KMS-11 (cell line): ENCODE measurements at regions not wholly inside any gene's neighbourhood (a gene's known extent, or its start where the extent isn't known, plus 50 kb on each side); places are given as distances from the start of the nearest gene placed in this dataset.
"Not testable (repeated sequence)": the region's sequence is repeated elsewhere in the genome, so short reads cannot be mapped to it uniquely, and the experiment has no call there.

Experiments
- H2AFZ ChIP-seq: fragments of 200-600 bp; sonication (generic); 2 replicates; pipeline ENCODE4 v1.6.1; 2016; ENCODE audit warnings: antibody characterized with exemption, mixed run types, low read depth
- H3K27ac ChIP-seq: fragments of 200-600 bp; sonication (generic); 2 replicates; pipeline ENCODE4 v1.6.1; 2016; ENCODE audit warnings: mild to moderate bottlenecking, mixed run types
- H3K27me3 ChIP-seq: fragments of 200-600 bp; sonication (generic); 2 replicates; pipeline ENCODE4 v1.6.1; 2017; ENCODE audit warnings: mild to moderate bottlenecking, low read depth, mixed run types, moderate library complexity; ENCODE audit not compliant: insufficient read depth
- H3K36me3 ChIP-seq: fragments of 200-600 bp; sonication (generic); 2 replicates; pipeline ENCODE4 v1.6.1; 2017; ENCODE audit warnings: mild to moderate bottlenecking, mixed run types; ENCODE audit not compliant: insufficient read depth
- H3K4me1 ChIP-seq: fragments of 200-600 bp; sonication (generic); 2 replicates; pipeline ENCODE4 v1.6.1; 2016; ENCODE audit warnings: mild to moderate bottlenecking, low read depth, mixed run types; ENCODE audit not compliant: poor library complexity, severe bottlenecking
- H3K4me2 ChIP-seq: fragments of 200-600 bp; sonication (generic); 2 replicates; pipeline ENCODE4 v1.7.0; 2016; ENCODE audit warnings: mild to moderate bottlenecking, mixed run types
- H3K4me3 ChIP-seq: fragments of 200-600 bp; sonication (generic); IDR thresholded peaks from 2 replicates; pipeline ENCODE4 v1.6.1; 2017; ENCODE audit warnings: low read depth, low read length, mixed read lengths; ENCODE audit not compliant: insufficient read depth
- H3K79me2 ChIP-seq: fragments of 200-600 bp; sonication (generic); 2 replicates; pipeline ENCODE4 v1.6.1; 2016; ENCODE audit warnings: low read depth, mixed run types; ENCODE audit not compliant: insufficient read depth
- H3K9ac ChIP-seq: fragments of 200-600 bp; sonication (generic); 2 replicates; pipeline ENCODE4 v1.6.1; 2016; ENCODE audit warnings: mild to moderate bottlenecking, mixed run types
- H4K20me1 ChIP-seq: fragments of 200-600 bp; sonication (generic); 2 replicates; pipeline ENCODE4 v1.6.1; 2016; ENCODE audit warnings: mild to moderate bottlenecking, mixed run types; ENCODE audit not compliant: insufficient read depth

DNA sequence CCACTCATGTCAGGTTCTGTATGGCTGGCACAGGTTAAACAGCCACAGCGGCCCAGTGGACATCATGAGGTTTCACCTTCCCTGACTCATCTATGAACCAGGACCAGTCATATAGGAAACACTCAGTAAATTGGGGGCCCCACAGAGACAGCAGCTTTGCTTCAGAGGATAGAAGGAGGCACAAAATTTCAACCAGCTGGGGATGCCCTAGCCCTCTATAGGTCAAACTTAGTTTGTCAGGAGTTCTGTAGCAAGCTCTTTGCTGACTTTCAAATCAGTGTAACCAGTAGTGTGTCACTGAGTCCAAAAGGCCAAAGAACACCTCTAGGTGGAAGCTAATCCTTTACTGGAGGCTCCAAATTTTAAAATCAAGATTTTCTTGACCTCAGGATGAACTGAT, 4157.8 kb upstream of the TPTE start:
- H3K27ac ChIP-seq, H2AFZ ChIP-seq, H3K4me2 ChIP-seq, H4K20me1 ChIP-seq, H3K27me3 ChIP-seq, H3K36me3 ChIP-seq, H3K4me1 ChIP-seq, H3K9ac ChIP-seq, H3K79me2 ChIP-seq, H3K4me3 ChIP-seq: not testable (repeated sequence)

GRCh38 chr21:6368824-6369223, 4152.6 kb upstream of the TPTE start:
- not testable (repeated sequence) for H3K36me3 ChIP-seq, H4K20me1 ChIP-seq, H3K79me2 ChIP-seq, H3K4me1 ChIP-seq, H3K27me3 ChIP-seq, H3K4me3 ChIP-seq
- Histone ChIP-seq H2AFZ (peak overlapping the region; percentile 64; the same call in 1 of the 2 replicates), H3K4me2 (peak overlapping the region; percentile 75), H3K9ac (peak overlapping the region; percentile 20; the same call in 1 of the 2 replicates), H3K27ac (peak overlapping the region; percentile 46; the same call in 1 of the 2 replicates)

- Histone ChIP-seq H2AFZ (peak overlapping the region; percentile 42; the same call in 1 of the 2 replicates), H3K4me2 (peak overlapping the region; percentile 42; the same call in 1 of the 2 replicates), H3K27ac (peak overlapping the region; percentile 61), H3K9ac (peak overlapping the region; percentile 39; the same call in 1 of the 2 replicates)
- H3K79me2 ChIP-seq, H4K20me1 ChIP-seq, H3K27me3 ChIP-seq, H3K4me1 ChIP-seq, H3K36me3 ChIP-seq, H3K4me3 ChIP-seq: not testable (repeated sequence)
Measured at GRCh38 chr21:6373253-6373652, 4148.1 kb upstream of the TPTE start.

GRCh38 chr21:6374232-6374631, 4147.2 kb upstream of the TPTE start:
- not testable (repeated sequence) for H3K79me2 ChIP-seq, H4K20me1 ChIP-seq, H3K27me3 ChIP-seq, H3K4me1 ChIP-seq, H3K27ac ChIP-seq, H3K9ac ChIP-seq, H3K36me3 ChIP-seq, H3K4me3 ChIP-seq
- Histone ChIP-seq H3K4me2 (0 out of 2 replicates have a peak overlapping the region, but pooled peaks have one; percentile 18), H2AFZ (peak overlapping the region; percentile 49; the same call in 1 of the 2 replicates)

DNA sequence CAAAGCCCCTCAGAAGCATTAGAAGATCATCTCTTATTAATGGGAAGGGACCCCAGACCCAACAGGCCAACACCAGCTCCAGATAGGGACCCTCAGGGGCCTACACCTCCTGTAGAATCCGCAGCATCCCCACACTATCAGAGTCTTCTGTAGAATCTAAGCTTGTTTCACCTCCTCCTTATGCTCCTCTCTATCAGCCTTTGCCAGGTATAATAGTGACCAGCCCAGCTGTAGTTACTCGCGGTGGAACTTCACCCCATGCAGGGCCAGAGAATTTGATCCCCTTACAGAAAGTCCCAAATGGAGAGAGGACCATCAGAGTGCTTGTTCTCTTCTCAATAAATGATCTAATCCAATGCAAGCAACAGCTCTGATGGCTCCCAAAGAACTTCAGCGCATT, 4146.5 kb upstream of the TPTE start:
- H3K4me1 ChIP-seq, H3K79me2 ChIP-seq, H3K4me3 ChIP-seq, H3K9ac ChIP-seq, H3K4me2 ChIP-seq, H4K20me1 ChIP-seq, H3K36me3 ChIP-seq, H3K27ac ChIP-seq, H3K27me3 ChIP-seq, H2AFZ ChIP-seq: not testable (repeated sequence)

DNA sequence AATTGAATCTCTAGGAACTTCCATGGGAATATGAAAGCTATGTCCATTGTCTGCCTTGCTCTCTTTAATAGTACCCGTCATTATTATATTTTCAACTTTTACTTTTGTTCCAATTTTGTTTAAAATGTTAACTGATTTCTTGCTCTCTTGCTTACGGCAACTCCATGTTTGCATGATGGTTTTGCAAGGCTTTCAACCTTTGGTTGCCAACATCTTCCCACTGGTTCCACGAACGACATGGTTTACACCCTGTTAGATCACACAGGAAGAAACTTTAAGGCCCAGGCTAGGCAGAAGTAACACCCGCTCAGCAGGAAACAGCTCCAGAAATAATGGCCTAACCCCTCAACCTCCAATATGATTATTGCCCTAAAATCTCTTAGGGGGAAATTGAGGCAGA, 4145.6 kb upstream of the TPTE start:
- not testable (repeated sequence) for H3K27me3 ChIP-seq, H3K27ac ChIP-seq, H3K9ac ChIP-seq, H3K79me2 ChIP-seq, H3K4me3 ChIP-seq, H2AFZ ChIP-seq, H3K4me1 ChIP-seq, H3K4me2 ChIP-seq, H3K36me3 ChIP-seq, H4K20me1 ChIP-seq

DNA sequence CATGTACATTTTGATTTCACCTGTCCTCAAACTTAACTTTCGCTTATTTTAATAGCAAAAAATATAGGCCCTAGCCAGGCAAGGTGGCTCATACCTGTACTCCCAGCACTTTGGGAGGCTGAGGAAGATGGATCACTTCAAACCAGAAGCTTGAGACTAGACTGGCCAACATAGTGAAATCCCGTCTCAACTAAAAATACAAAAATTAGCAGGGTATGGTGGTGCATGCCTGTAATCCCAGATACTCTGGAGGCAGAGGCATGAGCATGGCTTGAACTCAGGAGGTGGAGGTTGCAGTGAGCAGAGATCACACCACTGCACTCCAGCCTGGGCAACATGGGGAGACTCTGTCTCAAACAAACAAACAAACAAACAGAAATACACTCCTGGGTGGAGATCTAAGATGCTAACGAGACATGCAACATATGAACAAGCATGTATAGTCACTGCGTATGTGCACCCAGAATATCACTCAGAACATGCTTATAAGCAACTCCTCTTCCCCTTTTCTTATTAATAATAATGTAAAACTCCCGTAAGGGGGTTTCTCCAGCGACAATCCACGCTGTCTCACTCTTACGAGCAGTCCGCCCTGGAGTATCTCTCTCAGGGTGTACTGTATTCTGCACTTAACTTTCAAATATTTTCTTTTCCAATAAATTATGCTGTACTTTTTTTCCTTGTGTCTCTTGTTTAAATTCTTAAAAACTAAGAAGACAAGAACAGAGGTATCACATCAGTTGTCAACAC, 4144.9 kb upstream of the TPTE start:
- not testable (repeated sequence) for H3K4me3 ChIP-seq, H2AFZ ChIP-seq, H3K27ac ChIP-seq, H3K4me2 ChIP-seq, H4K20me1 ChIP-seq, H3K79me2 ChIP-seq, H3K27me3 ChIP-seq, H3K4me1 ChIP-seq, H3K9ac ChIP-seq, H3K36me3 ChIP-seq
